Omental fat pad (tissue), 3 donors: ENCODE measurements at regions not wholly inside any gene's neighbourhood (a gene's known extent, or its start where the extent isn't known, plus 50 kb on each side); places are given as distances from the start of the nearest gene placed in this dataset.

Source experiments
- ATAC-seq: fragments of 150-250 bp; one replicate; pipeline ENCODE4 v1.9.1; 2016; ENCODE audit warnings: mild to moderate bottlenecking, moderate library complexity; ENCODE audit not compliant: low FRiP score
- DNase-seq: peaks from one replicate; pipeline ENCODE4 v3.0.0-alpha.2; 2019; ENCODE audit warnings: low spot score
- CTCF ChIP-seq, 3 donors: fragments of 450-650 bp; IDR thresholded peaks; one replicate each; pipeline ENCODE4 v1.5.1; 2016 to 2017; ENCODE audit warnings: antibody characterized with exemption in 3 of 3, mild to moderate bottlenecking in 3 of 3, moderate library complexity in 2 of 3

- DNase-seq (no peak), ATAC-seq (no peak)
- no peak for TF ChIP-seq CTCF (IDR thresholded peaks at IDR 0.05)
Measured at GRCh38 chr7:118615681-118616080, 391.2 kb downstream of the ANKRD7 start.

- ATAC-seq (no peak), DNase-seq (no peak)
- no peak for TF ChIP-seq CTCF (IDR thresholded peaks at IDR 0.05)
Measured at GRCh38 chr7:118621810-118622360, 397.4 kb downstream of the ANKRD7 start.

GRCh38 chr7:118626739-118627138 lies 402.2 kb downstream of the ANKRD7 start:
- TF ChIP-seq CTCF (IDR thresholded peaks at IDR 0.05), result no peak
- DNase-seq (no peak), ATAC-seq (no peak)

GRCh38 chr7:118627467-118627866 lies 403.0 kb downstream of the ANKRD7 start:
- DNase-seq (no peak), ATAC-seq (no peak)
- TF ChIP-seq CTCF (IDR thresholded peaks at IDR 0.05), result no peak

- TF ChIP-seq CTCF (IDR thresholded peaks at IDR 0.05), result no peak
- DNase-seq (no peak), ATAC-seq (no peak)
Measured at GRCh38 chr7:118629898-118630438, 405.5 kb downstream of the ANKRD7 start.

- TF ChIP-seq CTCF (IDR thresholded peaks at IDR 0.05), result no peak
- ATAC-seq, result no peak
- no peak for DNase-seq
Measured at GRCh38 chr7:118642396-118642795, 417.9 kb downstream of the ANKRD7 start.

GRCh38 chr7:118644346-118644745 lies 419.8 kb downstream of the ANKRD7 start:
- ATAC-seq (no peak), DNase-seq (no peak)
- TF ChIP-seq CTCF (IDR thresholded peaks at IDR 0.05), result no peak
